Activated CD8-positive, alpha-beta memory T cell treated with anti-CD3 and anti-CD28 coated beads, Interleukin-2, amount 50 U/mL, for 1 hour (primary cell): ENCODE measurements at regions not wholly inside any gene's neighbourhood (a gene's known extent, or its start where the extent isn't known, plus 50 kb on each side); places are given as distances from the start of the nearest gene placed in this dataset.
"Not testable (repeated sequence)": the region's sequence is repeated elsewhere in the genome, so short reads cannot be mapped to it uniquely, and the experiment has no call there.

Experiments used
- DNase-seq: peaks from one replicate; pipeline ENCODE4 v3.0.0-alpha.2; 2020; ENCODE audit errors: extremely low read depth

- DNase-seq = no peak
Measured at GRCh38 chrX:13223868-13224567, 95.8 kb downstream of the ATXN3L start.

GRCh38 chrX:13220916-13221315 lies 98.9 kb downstream of the ATXN3L start:
- DNase-seq = no peak

- no peak for DNase-seq
Measured at GRCh38 chrX:13219991-13220764, 99.7 kb downstream of the ATXN3L start.

GRCh38 chrX:13218758-13219157 lies 101.1 kb downstream of the ATXN3L start:
- DNase-seq = no peak

GRCh38 chrX:13216139-13216538 lies 103.7 kb downstream of the ATXN3L start:
- DNase-seq = no peak

- no peak for DNase-seq
Measured at GRCh38 chrX:13215729-13216128, 104.1 kb downstream of the ATXN3L start.

GRCh38 chrX:13212191-13212651 lies 107.6 kb downstream of the ATXN3L start:
- DNase-seq = no peak

GRCh38 chrX:13210142-13210541 lies 109.7 kb downstream of the ATXN3L start:
- not testable (repeated sequence) for DNase-seq

- DNase-seq = not testable (repeated sequence)
Measured at GRCh38 chrX:13209704-13210103, 110.1 kb downstream of the ATXN3L start.

- no peak for DNase-seq
Measured at GRCh38 chrX:13208281-13208935, 111.4 kb downstream of the ATXN3L start.

GRCh38 chrX:13203271-13203670 lies 116.6 kb downstream of the ATXN3L start:
- no peak for DNase-seq

- DNase-seq = no peak
Measured at GRCh38 chrX:13201605-13202219, 118.1 kb downstream of the ATXN3L start.

GRCh38 chrX:13200398-13200797 lies 119.5 kb downstream of the ATXN3L start:
- DNase-seq = no peak

- no peak for DNase-seq
Measured at GRCh38 chrX:13198762-13199064, 121.1 kb downstream of the ATXN3L start.

- DNase-seq = no peak
Measured at GRCh38 chrX:13198056-13198761, 121.6 kb downstream of the ATXN3L start.

- no peak for DNase-seq
Measured at GRCh38 chrX:13196782-13197181, 123.1 kb downstream of the ATXN3L start.

- no peak for DNase-seq
Measured at GRCh38 chrX:13195340-13195739, 124.5 kb downstream of the ATXN3L start.

- no peak for DNase-seq
Measured at GRCh38 chrX:13194291-13195103, 125.4 kb downstream of the ATXN3L start.

GRCh38 chrX:13190051-13190450 lies 129.8 kb downstream of the ATXN3L start:
- DNase-seq = no peak

GRCh38 chrX:13189380-13189779 lies 130.5 kb downstream of the ATXN3L start:
- no peak for DNase-seq
